Stimulated activated memory B cell treated with anti-CD40 and anti-IgM and Interleukin-4, amounts not matched to agents 10 μg/mL and 1 μg/mL and 100 μg/mL, for 72 hours (primary cell): ENCODE measurements at regions not wholly inside any gene's neighbourhood (a gene's known extent, or its start where the extent isn't known, plus 50 kb on each side); places are given as distances from the start of the nearest gene placed in this dataset.

Experiments
- ATAC-seq: fragments of 150-1000 bp; cut with Tn5 transposase; 2 replicates; pipeline ENCODE4 v1.10.0; 2021
- H3K27ac Mint-ChIP-seq: one replicate; pipeline ENCODE4 v1.8.0; 2022; ENCODE audit warnings: mild to moderate bottlenecking, mixed read lengths
- H3K27me3 Mint-ChIP-seq: one replicate; pipeline ENCODE4 v1.8.0; 2022; ENCODE audit warnings: mixed read lengths
- H3K36me3 Mint-ChIP-seq: one replicate; pipeline ENCODE4 v1.8.0; 2022; ENCODE audit warnings: mixed read lengths
- H3K4me1 Mint-ChIP-seq: one replicate; pipeline ENCODE4 v1.8.0; 2022; ENCODE audit warnings: mixed read lengths
- H3K4me3 Mint-ChIP-seq: one replicate; pipeline ENCODE4 v1.8.0; 2022; ENCODE audit warnings: mild to moderate bottlenecking, moderate library complexity, mixed read lengths
- H3K9me3 Mint-ChIP-seq: one replicate; pipeline ENCODE4 v1.8.0; 2022; ENCODE audit warnings: mixed read lengths

GRCh38 chr14:89056394-89056793 is 231.9 kb downstream of the TTC8 start:
- H3K4me1 Mint-ChIP-seq, result no peaks in the 10 kb centered on the region
- peaks cover 5% of the 10 kb centered on the region for H3K36me3 Mint-ChIP-seq
- no peaks in the 10 kb centered on the region for H3K27me3 Mint-ChIP-seq
- H3K27ac Mint-ChIP-seq, result no peak overlapping the region
- H3K4me3 Mint-ChIP-seq, result no peak overlapping the region
- ATAC-seq, result no peak
- H3K9me3 Mint-ChIP-seq, result peaks cover 10% of the 10 kb centered on the region

GRCh38 chr14:89058697-89059096 is 234.2 kb downstream of the TTC8 start:
- Mint-ChIP-seq H3K27ac (no peak overlapping the region), H3K9me3 (peaks cover 7% of the 10 kb centered on the region)
- ATAC-seq, result no peak

GRCh38 chr14:89060191-89060590 is 235.7 kb downstream of the TTC8 start:
- H3K27ac Mint-ChIP-seq, result no peak overlapping the region
- no peaks in the 10 kb centered on the region for H3K36me3 Mint-ChIP-seq
- peaks cover 9% of the 10 kb centered on the region for H3K27me3 Mint-ChIP-seq
- ATAC-seq, result no peak
- peaks cover 4% of the 10 kb centered on the region for H3K9me3 Mint-ChIP-seq
- no peak overlapping the region for H3K4me3 Mint-ChIP-seq
- no peaks in the 10 kb centered on the region for H3K4me1 Mint-ChIP-seq

More at GRCh38 chr14:89058697-89059096, 234.2 kb downstream of the TTC8 start:
- Mint-ChIP-seq H3K4me3 (no peak overlapping the region), H3K4me1 (no peaks in the 10 kb centered on the region), H3K36me3 (no peaks in the 10 kb centered on the region), H3K27me3 (no peaks in the 10 kb centered on the region)

- peaks cover 13% of the 10 kb centered on the region for H3K27me3 Mint-ChIP-seq
- no peak overlapping the region for H3K4me3 Mint-ChIP-seq
- H3K4me1 Mint-ChIP-seq, result no peaks in the 10 kb centered on the region
- H3K9me3 Mint-ChIP-seq, result no peaks in the 10 kb centered on the region
- no peak for ATAC-seq
- H3K27ac Mint-ChIP-seq, result no peak overlapping the region
- H3K36me3 Mint-ChIP-seq, result no peaks in the 10 kb centered on the region
Observed at GRCh38 chr14:89061696-89062095, 237.2 kb downstream of the TTC8 start.

GRCh38 chr14:89065879-89066278 is 241.4 kb downstream of the TTC8 start:
- no peaks in the 10 kb centered on the region for H3K4me1 Mint-ChIP-seq
- H3K27ac Mint-ChIP-seq, result no peak overlapping the region
- no peak for ATAC-seq
- no peaks in the 10 kb centered on the region for H3K9me3 Mint-ChIP-seq
- H3K36me3 Mint-ChIP-seq, result no peaks in the 10 kb centered on the region
- no peak overlapping the region for H3K4me3 Mint-ChIP-seq
- H3K27me3 Mint-ChIP-seq, result peaks cover 39% of the 10 kb centered on the region

- no peak for ATAC-seq
- H3K27ac Mint-ChIP-seq, result no peak overlapping the region
- no peaks in the 10 kb centered on the region for H3K9me3 Mint-ChIP-seq
Observed at GRCh38 chr14:89067293-89067972, 243.0 kb downstream of the TTC8 start.

GRCh38 chr14:89078021-89078795 is 253.8 kb downstream of the TTC8 start:
- no peak overlapping the region for H3K27ac Mint-ChIP-seq
- H3K4me3 Mint-ChIP-seq, result no peak overlapping the region
- H3K9me3 Mint-ChIP-seq, result peaks cover 2% of the 10 kb centered on the region
- ATAC-seq, result no peak
- H3K4me1 Mint-ChIP-seq, result no peaks in the 10 kb centered on the region
- peaks cover 25% of the 10 kb centered on the region for H3K27me3 Mint-ChIP-seq
- H3K36me3 Mint-ChIP-seq, result no peaks in the 10 kb centered on the region

More at GRCh38 chr14:89067293-89067972, 243.0 kb downstream of the TTC8 start:
- Mint-ChIP-seq H3K36me3 (no peaks in the 10 kb centered on the region), H3K27me3 (peaks cover 49% of the 10 kb centered on the region), H3K4me1 (no peaks in the 10 kb centered on the region), H3K4me3 (no peak overlapping the region)

- Mint-ChIP-seq H3K9me3 (peaks cover 2% of the 10 kb centered on the region), H3K27me3 (peaks cover 5% of the 10 kb centered on the region), H3K4me3 (no peak overlapping the region), H3K27ac (no peak overlapping the region), H3K4me1 (no peaks in the 10 kb centered on the region), H3K36me3 (no peaks in the 10 kb centered on the region)
- ATAC-seq, result no peak
Observed at GRCh38 chr14:89085231-89085731, 260.8 kb downstream of the TTC8 start.

GRCh38 chr14:89085737-89086382 is 261.4 kb downstream of the TTC8 start:
- Mint-ChIP-seq H3K36me3 (no peaks in the 10 kb centered on the region), H3K27me3 (no peaks in the 10 kb centered on the region), H3K9me3 (peaks cover 2% of the 10 kb centered on the region), H3K27ac (no peak overlapping the region), H3K4me1 (no peaks in the 10 kb centered on the region), H3K4me3 (no peak overlapping the region)
- no peak for ATAC-seq

- H3K9me3 Mint-ChIP-seq, result no peaks in the 10 kb centered on the region
- H3K4me1 Mint-ChIP-seq, result no peaks in the 10 kb centered on the region
- no peak overlapping the region for H3K27ac Mint-ChIP-seq
- no peaks in the 10 kb centered on the region for H3K27me3 Mint-ChIP-seq
- H3K4me3 Mint-ChIP-seq, result no peak overlapping the region
- no peaks in the 10 kb centered on the region for H3K36me3 Mint-ChIP-seq
- no peak for ATAC-seq
Observed at GRCh38 chr14:89088530-89088929, 264.1 kb downstream of the TTC8 start.

- no peak for ATAC-seq
- no peaks in the 10 kb centered on the region for H3K4me1 Mint-ChIP-seq
- no peak overlapping the region for H3K4me3 Mint-ChIP-seq
- no peaks in the 10 kb centered on the region for H3K36me3 Mint-ChIP-seq
- H3K27ac Mint-ChIP-seq, result no peak overlapping the region
- H3K9me3 Mint-ChIP-seq, result no peaks in the 10 kb centered on the region
- H3K27me3 Mint-ChIP-seq, result no peaks in the 10 kb centered on the region
Observed at GRCh38 chr14:89089330-89089729, 264.9 kb downstream of the TTC8 start.

- H3K27ac Mint-ChIP-seq, result no peak overlapping the region
- H3K36me3 Mint-ChIP-seq, result no peaks in the 10 kb centered on the region
- H3K4me1 Mint-ChIP-seq, result no peaks in the 10 kb centered on the region
- H3K27me3 Mint-ChIP-seq, result no peaks in the 10 kb centered on the region
- H3K9me3 Mint-ChIP-seq, result no peaks in the 10 kb centered on the region
- no peak for ATAC-seq
- H3K4me3 Mint-ChIP-seq, result no peak overlapping the region
Observed at GRCh38 chr14:89091781-89092180, 267.3 kb downstream of the TTC8 start.

- Mint-ChIP-seq H3K4me1 (no peaks in the 10 kb centered on the region), H3K27me3 (no peaks in the 10 kb centered on the region), H3K36me3 (no peaks in the 10 kb centered on the region), H3K4me3 (no peak overlapping the region), H3K27ac (no peak overlapping the region), H3K9me3 (no peaks in the 10 kb centered on the region)
- ATAC-seq, result no peak
Observed at GRCh38 chr14:89093083-89093730, 268.8 kb downstream of the TTC8 start.

GRCh38 chr14:89095036-89095435 is 270.6 kb downstream of the TTC8 start:
- no peak for ATAC-seq
- no peaks in the 10 kb centered on the region for H3K4me1 Mint-ChIP-seq
- no peak overlapping the region for H3K4me3 Mint-ChIP-seq
- H3K36me3 Mint-ChIP-seq, result no peaks in the 10 kb centered on the region
- no peaks in the 10 kb centered on the region for H3K9me3 Mint-ChIP-seq
- peaks cover 2% of the 10 kb centered on the region for H3K27me3 Mint-ChIP-seq
- H3K27ac Mint-ChIP-seq, result no peak overlapping the region

GRCh38 chr14:89096946-89097345 is 272.5 kb downstream of the TTC8 start:
- H3K36me3 Mint-ChIP-seq, result no peaks in the 10 kb centered on the region
- H3K27me3 Mint-ChIP-seq, result peaks cover 15% of the 10 kb centered on the region
- no peak for ATAC-seq
- no peak overlapping the region for H3K27ac Mint-ChIP-seq
- H3K9me3 Mint-ChIP-seq, result peaks cover 5% of the 10 kb centered on the region
- no peaks in the 10 kb centered on the region for H3K4me1 Mint-ChIP-seq
- no peak overlapping the region for H3K4me3 Mint-ChIP-seq
